GM23338 (cell line): ENCODE measurements at regions not wholly inside any gene's neighbourhood (a gene's known extent, or its start where the extent isn't known, plus 50 kb on each side); places are given as distances from the start of the nearest gene placed in this dataset.

ENCODE experiments used
- ATAC-seq: fragments of 200-7000 bp; cut with Tn5 transposase; 3 replicates; pipeline ENCODE4 v1.9.1; 2020
- DNase-seq: peaks from one replicate; pipeline ENCODE4 v3.0.0-alpha.2; 2015; ENCODE audit warnings: low spot score
- H2AFZ ChIP-seq: fragments of 200-600 bp; sonication (generic); 2 replicates; pipeline ENCODE4 v1.8.0; 2016; ENCODE audit warnings: antibody characterized with exemption, mild to moderate bottlenecking, moderate library complexity
- H3F3A ChIP-seq: fragments of 200-600 bp; sonication (generic); replicated peaks from 2 replicates; pipeline ENCODE4 v1.8.0; 2017; ENCODE audit warnings: antibody characterized with exemption, mixed run types, low read depth
- H3K27ac ChIP-seq: fragments of 200-600 bp; sonication (generic); 2 replicates; pipeline ENCODE4 v1.6.1; 2016; ENCODE audit warnings: low read depth
- H3K27me3 ChIP-seq: fragments of 200-600 bp; sonication (generic); 2 replicates; pipeline ENCODE4 v1.8.0; 2016; ENCODE audit warnings: mild to moderate bottlenecking, mixed run types, moderate library complexity; ENCODE audit not compliant: insufficient read depth
- H3K36me3 ChIP-seq: fragments of 200-600 bp; sonication (generic); 2 replicates; pipeline ENCODE4 v1.8.0; 2016; ENCODE audit warnings: mild to moderate bottlenecking; ENCODE audit not compliant: insufficient read depth
- H3K4me1 ChIP-seq: fragments of 200-600 bp; sonication (generic); 2 replicates; pipeline ENCODE4 v1.8.0; 2016; ENCODE audit warnings: mild to moderate bottlenecking, moderate library complexity; ENCODE audit not compliant: insufficient read depth
- H3K4me2 ChIP-seq: fragments of 200-600 bp; sonication (generic); 2 replicates; pipeline ENCODE4 v1.7.1; 2017; ENCODE audit warnings: mixed run types
- H3K4me3 ChIP-seq: fragments of 200-600 bp; sonication (generic); 2 replicates; pipeline ENCODE4 v1.6.1; 2016; ENCODE audit warnings: mixed run types
- H3K79me2 ChIP-seq: fragments of 200-600 bp; sonication (generic); replicated peaks from 2 replicates; pipeline ENCODE4 v1.8.0; 2017; ENCODE audit warnings: mild to moderate bottlenecking; ENCODE audit not compliant: insufficient read depth
- H3K9me2 ChIP-seq: fragments of 200-600 bp; sonication (generic); 2 replicates; pipeline ENCODE4 v1.8.0; 2017; ENCODE audit not compliant: insufficient read depth
- H4K20me1 ChIP-seq: fragments of 200-600 bp; sonication (generic); replicated peaks from 2 replicates; pipeline ENCODE4 v1.8.0; 2017; ENCODE audit warnings: mild to moderate bottlenecking; ENCODE audit not compliant: insufficient read depth
- H3K27ac Mint-ChIP-seq: 2 replicates; pipeline ENCODE4 v1.8.0; 2020; ENCODE audit warnings: inconsistent platforms, mild to moderate bottlenecking, moderate library complexity, mixed read lengths
- H3K27me3 Mint-ChIP-seq: 3 replicates; pipeline ENCODE4 v1.8.0; 2022; ENCODE audit warnings: low read depth, mild to moderate bottlenecking, moderate library complexity, mixed read lengths, inconsistent platforms; ENCODE audit not compliant: insufficient read depth, poor library complexity
- H3K36me3 Mint-ChIP-seq: 3 replicates; pipeline ENCODE4 v1.8.0; 2021; ENCODE audit warnings: low read depth, mild to moderate bottlenecking, inconsistent platforms, moderate library complexity, mixed read lengths
- H3K4me1 Mint-ChIP-seq: 3 replicates; pipeline ENCODE4 v1.8.0; 2020; ENCODE audit warnings: mild to moderate bottlenecking, inconsistent platforms, mixed read lengths
- H3K4me3 Mint-ChIP-seq: 3 replicates; pipeline ENCODE4 v1.8.0; 2021; ENCODE audit warnings: moderate library complexity, mild to moderate bottlenecking, inconsistent platforms, mixed read lengths
- H3K9me3 Mint-ChIP-seq: 3 replicates; pipeline ENCODE4 v1.8.0; 2020; ENCODE audit warnings: moderate library complexity, mild to moderate bottlenecking, inconsistent platforms, mixed read lengths
- ETS1 ChIP-seq: IDR thresholded peaks from 2 replicates; pipeline ENCODE4 v1.6.1; 2016; ENCODE audit warnings: antibody characterized with exemption
- EZH2 ChIP-seq: fragments of 200-600 bp; sonication (generic); IDR thresholded peaks from one replicate; pipeline ENCODE4 v1.8.0; 2017; ENCODE audit warnings: antibody characterized with exemption, mild to moderate bottlenecking, low read depth; ENCODE audit not compliant: unreplicated experiment
- EZH2phosphoT487 ChIP-seq: fragments of 200-600 bp; sonication (generic); IDR thresholded peaks from one replicate; pipeline ENCODE4 v1.8.1; 2018; ENCODE audit warnings: antibody characterized with exemption; ENCODE audit not compliant: unreplicated experiment
- JUNB ChIP-seq: IDR thresholded peaks from one replicate; pipeline ENCODE4 v1.6.1; 2016; ENCODE audit warnings: antibody characterized with exemption; ENCODE audit not compliant: unreplicated experiment
- NANOG ChIP-seq: IDR thresholded peaks from 2 replicates; pipeline ENCODE4 v1.6.1; 2016; ENCODE audit warnings: antibody characterized with exemption, borderline replicate concordance
- POLR2AphosphoS5 ChIP-seq: IDR thresholded peaks from 2 replicates; pipeline ENCODE4 v1.6.1; 2016; ENCODE audit warnings: antibody characterized with exemption, low read depth
- STAT1 ChIP-seq: IDR thresholded peaks from one replicate; pipeline ENCODE4 v1.6.1; 2016; ENCODE audit warnings: antibody characterized with exemption; ENCODE audit not compliant: unreplicated experiment
- ZNF114 ChIP-seq: fragments of 250-450 bp; sonication (Bioruptor Pico); IDR thresholded peaks from 2 replicates; pipeline ENCODE4 v1.5.0; 2020; ENCODE audit warnings: mild to moderate bottlenecking, moderate library complexity
- ZNF331 ChIP-seq: fragments of 250-450 bp; sonication (Bioruptor Pico); IDR thresholded peaks from 2 replicates; pipeline ENCODE4 v1.5.0; 2020; ENCODE audit warnings: low read depth, mild to moderate bottlenecking, moderate library complexity
- ZNF462 ChIP-seq: fragments of 250-450 bp; sonication (Bioruptor Pico); IDR thresholded peaks from 2 replicates; pipeline ENCODE4 v1.5.0; 2020; ENCODE audit warnings: mild to moderate bottlenecking, moderate library complexity

GRCh38 chr18:53772293-53772692, 452.2 kb downstream of the MBD2 start (continued):
- no peak for TF ChIP-seq ZNF462
- TF ChIP-seq ETS1, result no peak
- TF ChIP-seq STAT1, result no peak
- TF ChIP-seq POLR2AphosphoS5, result no peak
- no peak for TF ChIP-seq EZH2phosphoT487
- TF ChIP-seq EZH2, result no peak

- no peak overlapping the region for H3K27ac Mint-ChIP-seq
- peaks cover 11% of the 10 kb centered on the region; the same call in 2 of the 3 replicates for H3K9me3 Mint-ChIP-seq
- H3K4me1 Mint-ChIP-seq, result no peaks in the 10 kb centered on the region
- H3K4me2 ChIP-seq, result no peak overlapping the region
- H3K36me3 ChIP-seq, result no peaks in the 10 kb centered on the region
- H3K9me2 ChIP-seq, result 0 out of 2 replicates have a peak, but pooled peaks cover 6% of the 10 kb centered on the region
- H3K4me1 ChIP-seq, result no peaks in the 10 kb centered on the region
- no peak overlapping the region for H2AFZ ChIP-seq
- no peak overlapping the region for H3K4me3 ChIP-seq
- H3K27me3 ChIP-seq, result no peaks in the 10 kb centered on the region
- H3F3A ChIP-seq, result no peaks in the 10 kb centered on the region
- no peak overlapping the region for H3K27ac ChIP-seq
- H3K79me2 ChIP-seq, result no peaks in the 10 kb centered on the region
- H3K36me3 Mint-ChIP-seq, result no peaks in the 10 kb centered on the region; the same call in 2 of the 3 replicates
- DNase-seq (no peak), ATAC-seq (no peak)
- H3K27me3 Mint-ChIP-seq, result peaks cover 1% of the 10 kb centered on the region
- H4K20me1 ChIP-seq, result no peaks in the 10 kb centered on the region
- H3K4me3 Mint-ChIP-seq, result no peak overlapping the region
- TF ChIP-seq NANOG (no peak), ZNF331 (no peak), JUNB (no peak), POLR2AphosphoS5 (no peak), ZNF462 (no peak), ZNF114 (CRISPR knock-in tag) (no peak)
Observed at GRCh38 chr18:53771664-53772063, 452.8 kb downstream of the MBD2 start.
